ENCODE measurements at regions not wholly inside any gene's neighbourhood (a gene's known extent, or its start where the extent isn't known, plus 50 kb on each side); places are given as distances from the start of the nearest gene placed in this dataset.

GRCh38 chr13:105363261-105364190 lies 1171.9 kb downstream of the EFNB2 start:
- dilution Hi-C loops (cut with HindIII; ENCODE audit: low sequenced_read_pairs, unreplicated experiment), result no loop called here
- Histone ChIP-seq H4K5ac (ENCODE audit: low read depth, low read length) (no peak overlapping the region), H2BK20ac (ENCODE audit: low read depth, low read length) (no peak overlapping the region), H4K91ac (ENCODE audit: insufficient read depth, low read depth, low read length) (no peak overlapping the region), H3K27me3 (ENCODE audit: control insufficient read depth, insufficient read depth, low read length) (no peaks in the 10 kb centered on the region), H4K8ac (ENCODE audit: low read depth in 2 of 2, low read length in 2 of 2) (no peak overlapping the region), H3K18ac (ENCODE audit: low read depth, low read length) (no peak overlapping the region), H3K4ac (ENCODE audit: low read depth, low read length) (no peak overlapping the region), H2BK5ac (ENCODE audit: low read depth, low read length, poor library complexity, severe bottlenecking) (no peak overlapping the region), H2BK120ac (ENCODE audit: low read depth, low read length) (no peak overlapping the region), H2AFZ (replicated peaks; ENCODE audit: low read length, poor library complexity) (no peak overlapping the region), H3K4me1 (ENCODE audit: control insufficient read depth, insufficient read depth, low read length) (no peaks in the 10 kb centered on the region), H3K27ac (ENCODE audit: insufficient read depth, low read length) (no peak overlapping the region), H3K79me1 (ENCODE audit: low read depth in 1 of 2, low read length in 2 of 2) (no peaks in the 10 kb centered on the region), H3K9me3 (ENCODE audit: control insufficient read depth, insufficient read depth, low read length) (no peaks in the 10 kb centered on the region), H3K4me3 (ENCODE audit: insufficient read depth, low read depth, low read length) (no peak overlapping the region), H3K23ac (ENCODE audit: low read depth, low read length) (no peak overlapping the region), H2AK5ac (ENCODE audit: low read depth, low read length) (no peak overlapping the region), H3K9me1 (ENCODE audit: insufficient read depth, low read length) (no peaks in the 10 kb centered on the region; the same call in 1 of the 2 replicates), H2AK9ac (replicated peaks; ENCODE audit: low read depth, low read length, poor library complexity) (no peak overlapping the region), H2BK15ac (ENCODE audit: low read depth, low read length) (no peak overlapping the region), H3K9ac (ENCODE audit: low read depth, low read length) (no peak overlapping the region), H3K14ac (replicated peaks; ENCODE audit: low read depth, low read length) (no peak overlapping the region), H3K36me3 (ENCODE audit: control insufficient read depth, insufficient read depth, low read length) (no peaks in the 10 kb centered on the region), H3K56ac (ENCODE audit: extremely low read depth, insufficient read depth, low read length) (no peak overlapping the region), H3K4me2 (ENCODE audit: low read depth, low read length) (no peak overlapping the region), H4K20me1 (ENCODE audit: insufficient read depth, low read length) (no peaks in the 10 kb centered on the region)
- ChIA-PET POLR2A (ENCODE audit: unreplicated experiment) (interaction anchor here (0.6 to 0.7 kb wide), 2 partner anchors 18 to 246 kb away, joined by 3 to 5 read pairs; no protein-coding TSS in a partner anchor), CTCF (interaction anchor here (0.6 to 1.1 kb wide), 2 partner anchors 11 to 889 kb away, joined by 3 read pairs; no protein-coding TSS in a partner anchor)
- no peak for TF ChIP-seq FOS (IDR thresholded peaks at IDR 0.05; ENCODE audit: low read depth, low read length)
- no peak for TF ChIP-seq RCOR1 (IDR thresholded peaks at IDR 0.05; ENCODE audit: insufficient replicate concordance, low read length)
- no peak for TF ChIP-seq MAZ (IDR thresholded peaks at IDR 0.05; ENCODE audit: borderline replicate concordance, low read depth, low read length)
- DNase-seq (no peak), ATAC-seq (ENCODE audit: low read depth) (peak; percentile 24; the same call in 1 of the 2 replicates)
- intact Hi-C loops (cut with micrococcal nuclease), result no loop called here
- in situ Hi-C loops (cut with MboI; ENCODE audit: low sequenced_read_pairs), result no loop called here
- no TSS peak for BruUV-seq (replicated peaks)
- no CpG with 5 or more reads among the region's 8 CpGs for WGBS, 2 experiments (ENCODE audit: extremely low coverage in 2 of 2, insufficient read length in 1 of 2)

Measured in IMR-90 (cell line).